Neural cell (in vitro differentiated cells): ENCODE measurements at regions not wholly inside any gene's neighbourhood (a gene's known extent, or its start where the extent isn't known, plus 50 kb on each side); places are given as distances from the start of the nearest gene placed in this dataset.

Experiments used
- H2AFZ ChIP-seq: fragments of 200-600, 300-800 bp; sonication (generic), shearing (Covaris generic); 2 replicates; pipeline ENCODE4 v1.6.0; 2014; ENCODE audit warnings: low read depth, mild to moderate bottlenecking, antibody characterized with exemption, low read length, moderate library complexity
- H3F3A ChIP-seq: fragments of 200-600 bp; shearing (Covaris generic); 2 replicates; pipeline ENCODE4 v1.6.1; 2016; ENCODE audit warnings: mild to moderate bottlenecking, moderate library complexity, mixed read lengths, antibody characterized with exemption, low read length; ENCODE audit not compliant: insufficient read depth, poor library complexity, severe bottlenecking
- H3K27ac ChIP-seq: fragments of 200-600, 300-800 bp; sonication (generic), shearing (Covaris generic); 2 replicates; pipeline ENCODE4 v1.5.1; 2014; ENCODE audit warnings: mild to moderate bottlenecking, low read length, moderate library complexity
- H3K27me3 ChIP-seq: fragments of 300-800, 200-600 bp; sonication (generic), shearing (Covaris generic); 2 replicates; pipeline ENCODE4 v1.6.0; 2014; ENCODE audit warnings: mild to moderate bottlenecking, low read depth, low read length, moderate library complexity; ENCODE audit not compliant: insufficient read depth
- H3K36me3 ChIP-seq: fragments of 300-800, 200-600 bp; sonication (generic), shearing (Covaris generic); 2 replicates; pipeline ENCODE4 v1.5.1; 2014; ENCODE audit warnings: mild to moderate bottlenecking, antibody characterized with exemption, low read length, moderate library complexity; ENCODE audit not compliant: insufficient read depth
- H3K4me2 ChIP-seq: fragments of 300-800, 200-600 bp; sonication (generic), shearing (Covaris generic); 2 replicates; pipeline ENCODE4 v1.6.0; 2014; ENCODE audit warnings: mild to moderate bottlenecking, low read length
- H3K4me3 ChIP-seq: fragments of 300-800, 200-600 bp; sonication (generic), shearing (Covaris generic); 2 replicates; pipeline ENCODE4 v1.5.1; 2014; ENCODE audit warnings: mild to moderate bottlenecking, low read length, moderate library complexity
- H3K79me2 ChIP-seq: fragments of 200-600 bp; shearing (Covaris generic); replicated peaks from 2 replicates; pipeline ENCODE4 v1.6.0; 2014; ENCODE audit warnings: mild to moderate bottlenecking, low read length, moderate library complexity; ENCODE audit not compliant: insufficient read depth
- H3K9ac ChIP-seq: fragments of 300-800, 200-600 bp; sonication (generic), shearing (Covaris generic); 2 replicates; pipeline ENCODE4 v1.6.1; 2016; ENCODE audit warnings: mild to moderate bottlenecking, low read length, mixed read lengths
- H3K9me2 ChIP-seq: fragments of 200-600 bp; shearing (Covaris generic); 2 replicates; pipeline ENCODE4 v1.6.1; 2016; ENCODE audit warnings: mild to moderate bottlenecking, low read length, mixed read lengths; ENCODE audit not compliant: insufficient read depth
- H3K9me3 ChIP-seq: fragments of 200-600, 300-800 bp; sonication (generic), shearing (Covaris generic); 2 replicates; pipeline ENCODE4 v1.6.1; 2016; ENCODE audit warnings: mild to moderate bottlenecking, mixed run types, low read length, moderate library complexity, mixed read lengths
- H4K20me1 ChIP-seq: fragments of 200-600 bp; shearing (Covaris generic); 2 replicates; pipeline ENCODE4 v1.6.1; 2016; ENCODE audit warnings: mild to moderate bottlenecking, mixed run types; ENCODE audit not compliant: insufficient read depth
- EP300 ChIP-seq: fragments of 450-650 bp; conservative IDR thresholded peaks from 2 replicates; pipeline ENCODE4 v1.6.1; 2014; ENCODE audit warnings: antibody characterized with exemption, mild to moderate bottlenecking, moderate library complexity; ENCODE audit not compliant: poor library complexity, severe bottlenecking
- EZH2 ChIP-seq: fragments of 200-600, 300-800 bp; shearing (Covaris generic), sonication (generic); IDR thresholded peaks from 2 replicates; pipeline ENCODE4 v1.6.1; 2014; ENCODE audit warnings: antibody characterized with exemption, low read length, borderline replicate concordance, mild to moderate bottlenecking; ENCODE audit not compliant: insufficient read depth, poor library complexity, severe bottlenecking
- MXI1 ChIP-seq: fragments of 450-650 bp; conservative IDR thresholded peaks from 2 replicates; pipeline ENCODE4 v1.6.1; 2014; ENCODE audit warnings: antibody characterized with exemption, mild to moderate bottlenecking; ENCODE audit not compliant: poor library complexity, severe bottlenecking
- POLR2AphosphoS5 ChIP-seq: IDR thresholded peaks from 2 replicates; pipeline ENCODE4 v1.6.1; 2012
- RAD21 ChIP-seq: fragments of 450-650 bp; conservative IDR thresholded peaks from 2 replicates; pipeline ENCODE4 v1.6.1; 2014; ENCODE audit warnings: antibody characterized with exemption, mild to moderate bottlenecking, moderate library complexity
- REST ChIP-seq: IDR thresholded peaks from 2 replicates; pipeline ENCODE4 v1.6.1; 2012; ENCODE audit warnings: borderline replicate concordance
- SMC3 ChIP-seq: fragments of 450-650 bp; conservative IDR thresholded peaks from 2 replicates; pipeline ENCODE4 v1.6.1; 2014; ENCODE audit warnings: antibody characterized with exemption, mild to moderate bottlenecking, moderate library complexity; ENCODE audit not compliant: poor library complexity
- TAF1 ChIP-seq: IDR thresholded peaks from 2 replicates; pipeline ENCODE4 v1.6.1; 2012; ENCODE audit warnings: low read depth
- TF ChIP-seq, protein P1 (sequence below): fragments of 450-650 bp; IDR thresholded peaks from 2 replicates; pipeline ENCODE4 v1.5.1; 2014; ENCODE audit warnings: antibody characterized with exemption, mild to moderate bottlenecking, moderate library complexity; ENCODE audit not compliant: poor library complexity, severe bottlenecking

DNA sequence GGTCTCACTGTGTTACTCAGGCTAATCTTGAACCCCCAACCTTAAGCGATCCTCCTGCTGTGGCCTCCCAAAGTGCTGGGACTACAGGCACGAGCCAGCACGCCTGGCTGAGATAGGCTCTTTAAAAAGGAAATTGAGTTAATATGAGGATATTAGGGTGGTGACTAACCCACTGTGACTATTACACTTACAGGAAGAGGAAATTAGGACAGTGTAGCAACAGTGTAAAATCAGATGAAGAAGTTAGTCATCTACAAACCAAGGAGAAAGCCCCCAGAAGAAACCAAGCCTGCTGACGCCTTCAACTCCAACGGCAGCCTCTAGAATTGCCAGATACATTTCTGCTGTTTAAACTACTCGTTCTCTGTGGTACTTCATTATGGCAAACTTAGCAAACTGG is 711.9 kb downstream of the SUCLG1 start:
- no peaks in the 10 kb centered on the region for H3K9me2 ChIP-seq
- H3K9me3 ChIP-seq = no peaks in the 10 kb centered on the region
- no peaks in the 10 kb centered on the region for H4K20me1 ChIP-seq
- no peak overlapping the region for H2AFZ ChIP-seq
- TF ChIP-seq RAD21 = no peak
- no peak for TF ChIP-seq EP300
- TF ChIP-seq SMC3 = no peak
- TF ChIP-seq, protein P1, sequence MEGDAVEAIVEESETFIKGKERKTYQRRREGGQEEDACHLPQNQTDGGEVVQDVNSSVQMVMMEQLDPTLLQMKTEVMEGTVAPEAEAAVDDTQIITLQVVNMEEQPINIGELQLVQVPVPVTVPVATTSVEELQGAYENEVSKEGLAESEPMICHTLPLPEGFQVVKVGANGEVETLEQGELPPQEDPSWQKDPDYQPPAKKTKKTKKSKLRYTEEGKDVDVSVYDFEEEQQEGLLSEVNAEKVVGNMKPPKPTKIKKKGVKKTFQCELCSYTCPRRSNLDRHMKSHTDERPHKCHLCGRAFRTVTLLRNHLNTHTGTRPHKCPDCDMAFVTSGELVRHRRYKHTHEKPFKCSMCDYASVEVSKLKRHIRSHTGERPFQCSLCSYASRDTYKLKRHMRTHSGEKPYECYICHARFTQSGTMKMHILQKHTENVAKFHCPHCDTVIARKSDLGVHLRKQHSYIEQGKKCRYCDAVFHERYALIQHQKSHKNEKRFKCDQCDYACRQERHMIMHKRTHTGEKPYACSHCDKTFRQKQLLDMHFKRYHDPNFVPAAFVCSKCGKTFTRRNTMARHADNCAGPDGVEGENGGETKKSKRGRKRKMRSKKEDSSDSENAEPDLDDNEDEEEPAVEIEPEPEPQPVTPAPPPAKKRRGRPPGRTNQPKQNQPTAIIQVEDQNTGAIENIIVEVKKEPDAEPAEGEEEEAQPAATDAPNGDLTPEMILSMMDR = no peak
- no peak for TF ChIP-seq POLR2AphosphoS5
- TF ChIP-seq MXI1 = no peak
- TF ChIP-seq REST = no peak
- no peaks in the 10 kb centered on the region for H3K27me3 ChIP-seq
- H3K4me3 ChIP-seq = no peak overlapping the region
- H3K27ac ChIP-seq = no peak overlapping the region
- H3K36me3 ChIP-seq = no peaks in the 10 kb centered on the region
- no peaks in the 10 kb centered on the region for H3K79me2 ChIP-seq
- H3F3A ChIP-seq = no peaks in the 10 kb centered on the region
- no peak overlapping the region for H3K9ac ChIP-seq
- H3K4me2 ChIP-seq = no peak overlapping the region

GRCh38 chr2:83744855-83745254 is 714.2 kb downstream of the SUCLG1 start:
- Histone ChIP-seq H3K9me3 (no peaks in the 10 kb centered on the region), H3K4me3 (no peak overlapping the region), H3K27me3 (no peaks in the 10 kb centered on the region), H3K79me2 (no peaks in the 10 kb centered on the region), H2AFZ (no peak overlapping the region), H3K9me2 (no peaks in the 10 kb centered on the region), H3K9ac (no peak overlapping the region), H4K20me1 (no peaks in the 10 kb centered on the region), H3K27ac (no peak overlapping the region), H3K36me3 (no peaks in the 10 kb centered on the region), H3K4me2 (no peak overlapping the region), H3F3A (no peaks in the 10 kb centered on the region)
- TF ChIP-seq POLR2AphosphoS5 = peak; percentile 61
- TF ChIP-seq EP300 = peak; percentile 71
- no peak for TF ChIP-seq TAF1

DNA sequence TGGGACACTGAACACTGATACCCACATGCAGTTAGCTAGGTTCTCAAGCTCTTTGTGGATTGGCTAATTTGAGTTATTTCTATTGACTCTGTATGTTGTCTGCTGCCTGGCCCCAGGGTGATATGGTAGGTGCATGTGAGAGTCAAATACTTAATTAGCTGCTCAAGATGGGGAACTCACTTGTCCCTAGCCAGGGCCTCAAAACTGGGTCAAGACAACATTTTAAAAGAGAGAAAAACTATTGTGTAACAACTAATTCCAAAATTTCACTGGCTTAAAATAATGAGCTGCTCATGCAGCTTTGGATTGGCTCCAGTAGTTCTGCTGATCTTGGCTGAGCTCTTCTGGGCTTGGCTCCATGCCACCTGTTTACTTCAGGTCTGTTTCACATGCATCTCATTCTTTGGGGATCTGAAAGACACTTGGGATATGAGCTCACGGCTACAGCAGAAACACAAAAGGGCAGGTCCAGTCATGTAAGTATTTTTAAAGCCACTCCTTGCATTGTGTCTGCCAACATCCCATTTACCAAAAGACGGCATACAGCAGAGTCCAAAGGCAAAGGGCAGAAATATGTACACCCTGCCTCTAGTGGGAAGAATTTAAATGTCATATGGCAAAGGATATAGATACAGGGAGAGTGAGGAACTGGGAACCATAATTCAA is 716.8 kb downstream of the SUCLG1 start:
- Histone ChIP-seq H3F3A (no peaks in the 10 kb centered on the region), H3K27ac (no peak overlapping the region), H3K79me2 (no peaks in the 10 kb centered on the region), H3K27me3 (no peaks in the 10 kb centered on the region), H4K20me1 (no peaks in the 10 kb centered on the region), H3K36me3 (no peaks in the 10 kb centered on the region), H3K9me3 (peaks cover 4% of the 10 kb centered on the region), H2AFZ (no peak overlapping the region), H3K4me3 (no peak overlapping the region), H3K9me2 (no peaks in the 10 kb centered on the region), H3K4me2 (no peak overlapping the region), H3K9ac (no peak overlapping the region)
- TF ChIP-seq SMC3 (no peak), EZH2 (no peak), EP300 (no peak), MXI1 (no peak), POLR2AphosphoS5 (no peak), REST (no peak), TAF1 (no peak), RAD21 (no peak)
- TF ChIP-seq, protein P1 = no peak
